SJCRH30 (cell line): ENCODE measurements at regions not wholly inside any gene's neighbourhood (a gene's known extent, or its start where the extent isn't known, plus 50 kb on each side); places are given as distances from the start of the nearest gene placed in this dataset.

Experiments
- DNase-seq, 2 experiments: peaks; one replicate each; pipeline ENCODE4 v3.0.0-alpha.2; 2015 to 2020
- H3K27ac ChIP-seq: fragments of 250-450 bp; sonication (Bioruptor Pico); 2 replicates; pipeline ENCODE4 v1.5.1; 2020; ENCODE audit warnings: mild to moderate bottlenecking, moderate library complexity
- H3K27me3 ChIP-seq: fragments of 250-450 bp; sonication (Bioruptor Pico); 2 replicates; pipeline ENCODE4 v1.5.1; 2020; ENCODE audit warnings: mild to moderate bottlenecking, moderate library complexity
- H3K36me3 ChIP-seq: fragments of 250-450 bp; sonication (Bioruptor Pico); 2 replicates; pipeline ENCODE4 v1.5.1; 2020; ENCODE audit warnings: mild to moderate bottlenecking, moderate library complexity
- H3K4me1 ChIP-seq: fragments of 250-450 bp; sonication (Bioruptor Pico); 2 replicates; pipeline ENCODE4 v1.5.1; 2020; ENCODE audit warnings: mild to moderate bottlenecking, moderate library complexity
- H3K4me3 ChIP-seq: fragments of 250-450 bp; sonication (Bioruptor Pico); 2 replicates; pipeline ENCODE4 v1.5.1; 2020; ENCODE audit warnings: mild to moderate bottlenecking, moderate library complexity
- H3K9me3 ChIP-seq: fragments of 250-450 bp; sonication (Bioruptor Pico); replicated peaks from 2 replicates; pipeline ENCODE4 v1.5.1; 2020; ENCODE audit warnings: mild to moderate bottlenecking, moderate library complexity

DNA sequence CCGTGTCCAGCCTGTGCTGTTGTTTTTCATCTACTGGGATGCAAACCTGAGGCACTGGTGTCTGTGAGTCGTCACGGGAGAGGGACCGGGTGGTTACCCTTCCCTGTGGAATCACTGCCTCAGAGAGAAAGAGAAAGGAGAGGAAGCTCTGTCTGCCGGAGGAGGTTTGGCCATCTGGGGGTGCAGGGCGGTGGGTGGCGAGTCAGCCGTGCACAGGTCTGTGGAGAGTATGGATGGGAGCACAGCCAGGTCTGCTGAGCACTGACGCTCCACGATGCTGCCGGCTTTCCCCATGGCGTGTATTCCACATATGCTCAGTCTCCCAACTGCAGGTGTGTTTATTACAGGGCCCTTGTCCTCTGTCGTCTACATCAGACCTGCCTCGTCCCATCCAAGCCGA lies 395.2 kb upstream of the IRX4 start:
- H3K4me3 ChIP-seq, result no peak overlapping the region
- H3K36me3 ChIP-seq, result no peaks in the 10 kb centered on the region
- no peak for DNase-seq
- no peaks in the 10 kb centered on the region for H3K4me1 ChIP-seq
- no peak overlapping the region for H3K27ac ChIP-seq
- H3K27me3 ChIP-seq, result no peaks in the 10 kb centered on the region
- no peaks in the 10 kb centered on the region for H3K9me3 ChIP-seq

DNA sequence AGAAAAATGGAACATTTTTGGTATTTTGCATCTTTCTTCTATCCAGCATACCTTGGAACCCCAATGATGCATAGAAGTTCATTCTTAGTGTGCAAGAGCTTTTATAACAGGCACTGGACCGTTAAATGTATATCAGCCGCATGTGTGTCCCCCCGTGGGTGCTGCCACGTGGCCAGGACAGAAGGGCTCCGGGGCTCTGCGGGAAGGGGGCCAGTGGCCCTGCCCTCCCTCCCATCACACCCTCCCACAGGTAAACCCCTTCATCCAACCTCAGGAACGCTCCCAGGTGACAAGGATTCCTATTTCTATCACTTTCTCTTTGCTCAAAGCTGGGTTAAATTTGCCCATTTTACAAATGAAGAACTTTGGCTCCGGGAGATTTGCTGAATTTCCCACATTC lies 393.4 kb upstream of the IRX4 start:
- Histone ChIP-seq H3K27ac (no peak overlapping the region), H3K36me3 (no peaks in the 10 kb centered on the region), H3K4me3 (no peak overlapping the region), H3K4me1 (no peaks in the 10 kb centered on the region), H3K27me3 (no peaks in the 10 kb centered on the region), H3K9me3 (no peaks in the 10 kb centered on the region)
- no peak for DNase-seq

DNA sequence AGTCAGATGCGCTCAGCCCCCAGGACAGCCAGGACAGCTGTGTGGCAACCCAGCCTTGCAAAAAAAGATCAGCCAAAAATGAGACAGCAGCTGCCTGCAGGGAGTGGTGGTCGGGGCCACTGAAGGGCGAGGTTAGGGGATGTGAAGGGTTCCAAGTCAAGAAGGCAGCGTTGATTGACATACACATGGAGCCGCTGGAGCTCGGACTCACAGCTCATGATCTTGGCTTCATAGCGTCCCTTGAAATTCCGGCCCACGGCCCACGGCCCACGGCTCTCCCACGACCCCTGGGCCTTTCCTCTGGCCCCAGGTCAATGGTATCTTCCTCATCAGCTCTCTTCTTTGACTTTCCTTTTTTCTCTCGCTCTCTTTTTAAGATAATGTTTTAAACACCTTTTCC lies 390.0 kb upstream of the IRX4 start:
- Histone ChIP-seq H3K9me3 (no peaks in the 10 kb centered on the region), H3K36me3 (no peaks in the 10 kb centered on the region), H3K4me3 (no peak overlapping the region), H3K4me1 (no peaks in the 10 kb centered on the region), H3K27ac (no peak overlapping the region), H3K27me3 (no peaks in the 10 kb centered on the region)
- no peak for DNase-seq

DNA sequence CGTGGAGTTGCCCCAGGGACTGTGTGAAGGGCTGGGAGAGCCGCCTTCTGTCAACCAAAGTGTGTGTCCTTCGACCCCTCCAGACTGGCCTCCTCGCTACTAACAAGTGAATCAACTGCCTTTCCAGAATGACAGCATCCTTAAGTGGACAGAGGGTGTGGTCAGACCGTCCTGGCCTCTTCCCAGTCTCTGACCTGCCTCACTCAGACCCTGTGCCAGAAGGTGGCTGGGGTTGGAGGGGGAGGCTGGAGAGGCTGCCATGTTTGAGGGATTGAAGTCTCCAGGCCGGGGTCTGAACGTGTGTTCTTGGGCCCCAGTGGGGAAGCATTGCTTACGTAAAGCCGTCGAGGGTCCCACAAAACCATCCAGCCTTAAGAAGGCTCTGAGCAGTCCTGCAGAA lies 389.3 kb upstream of the IRX4 start:
- H3K4me1 ChIP-seq, result no peaks in the 10 kb centered on the region

DNA sequence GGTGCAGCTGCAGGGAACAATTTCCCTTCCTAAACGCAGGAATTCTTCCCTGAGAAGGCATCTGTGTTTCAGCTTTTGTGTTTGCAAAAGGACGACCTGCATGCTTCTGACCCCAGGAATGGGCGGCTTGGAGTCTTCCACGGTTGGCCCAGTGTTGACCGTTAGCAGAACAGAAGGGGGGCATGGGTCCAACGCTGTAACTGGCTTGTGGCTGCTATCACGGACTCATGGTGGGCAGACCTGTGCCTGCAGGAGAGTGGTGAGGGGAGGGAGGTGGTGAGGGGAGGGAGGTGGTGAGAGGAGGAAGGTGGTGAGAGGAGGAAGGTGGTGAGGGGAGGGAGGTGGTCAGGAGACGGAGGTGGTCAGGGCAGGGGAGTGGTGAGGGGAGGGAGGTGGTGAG lies 388.6 kb upstream of the IRX4 start:
- Histone ChIP-seq H3K36me3 (no peaks in the 10 kb centered on the region), H3K27ac (no peak overlapping the region), H3K9me3 (no peaks in the 10 kb centered on the region), H3K4me3 (no peak overlapping the region), H3K27me3 (no peaks in the 10 kb centered on the region), H3K4me1 (no peaks in the 10 kb centered on the region)
- DNase-seq, result no peak

More for the DNA sequence above, 389.3 kb upstream of the IRX4 start:
- Histone ChIP-seq H3K36me3 (no peaks in the 10 kb centered on the region), H3K27me3 (no peaks in the 10 kb centered on the region), H3K27ac (no peak overlapping the region), H3K4me3 (no peak overlapping the region), H3K9me3 (no peaks in the 10 kb centered on the region)
- DNase-seq, result no peak

DNA sequence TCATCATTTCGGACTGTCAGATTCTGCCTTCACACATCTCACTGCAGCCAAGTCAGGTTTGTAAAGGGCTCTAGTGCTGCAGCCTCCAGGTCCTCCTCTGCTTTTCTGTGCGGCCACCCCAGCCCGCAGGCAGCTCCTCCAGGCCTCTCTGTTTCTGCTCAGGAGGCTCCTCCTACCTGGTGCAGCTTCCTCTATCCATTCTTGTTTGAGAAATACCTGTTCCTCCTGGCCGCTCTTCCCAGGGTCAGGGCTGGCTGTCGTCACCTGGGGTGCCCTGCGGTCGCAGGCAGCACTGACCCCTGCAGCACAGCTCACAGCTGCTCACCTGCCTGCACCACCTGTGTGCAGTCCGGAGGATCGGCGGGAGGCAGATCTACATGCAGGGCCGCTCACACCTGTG lies 387.7 kb upstream of the IRX4 start:
- no peak for DNase-seq
- no peak overlapping the region for H3K4me3 ChIP-seq
- H3K4me1 ChIP-seq, result no peaks in the 10 kb centered on the region
- no peaks in the 10 kb centered on the region for H3K36me3 ChIP-seq
- H3K9me3 ChIP-seq, result no peaks in the 10 kb centered on the region
- no peak overlapping the region for H3K27ac ChIP-seq
- no peaks in the 10 kb centered on the region for H3K27me3 ChIP-seq

DNA sequence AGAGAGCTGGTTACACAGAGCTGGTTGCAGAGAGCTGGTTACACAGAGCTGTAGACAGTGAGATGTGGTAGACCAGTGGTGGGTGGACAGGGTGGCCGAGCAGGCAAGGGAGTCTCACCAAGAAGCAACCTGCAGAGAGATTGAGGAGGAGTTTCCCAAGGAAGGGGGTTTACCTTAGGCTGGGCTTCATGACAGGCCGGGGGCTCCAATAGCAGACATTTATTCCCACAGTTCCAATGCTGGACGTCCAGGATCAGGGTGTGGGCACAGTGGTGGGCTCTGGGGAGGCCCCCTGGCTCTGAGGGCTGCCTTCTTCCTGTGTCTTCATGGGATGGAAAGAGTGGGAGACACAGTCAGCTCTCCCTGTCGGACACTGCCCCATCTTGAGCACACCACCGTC lies 386.9 kb upstream of the IRX4 start:
- Histone ChIP-seq H3K27me3 (no peaks in the 10 kb centered on the region), H3K27ac (no peak overlapping the region), H3K36me3 (no peaks in the 10 kb centered on the region), H3K4me1 (no peaks in the 10 kb centered on the region), H3K4me3 (no peak overlapping the region), H3K9me3 (no peaks in the 10 kb centered on the region)
- DNase-seq, result no peak

DNA sequence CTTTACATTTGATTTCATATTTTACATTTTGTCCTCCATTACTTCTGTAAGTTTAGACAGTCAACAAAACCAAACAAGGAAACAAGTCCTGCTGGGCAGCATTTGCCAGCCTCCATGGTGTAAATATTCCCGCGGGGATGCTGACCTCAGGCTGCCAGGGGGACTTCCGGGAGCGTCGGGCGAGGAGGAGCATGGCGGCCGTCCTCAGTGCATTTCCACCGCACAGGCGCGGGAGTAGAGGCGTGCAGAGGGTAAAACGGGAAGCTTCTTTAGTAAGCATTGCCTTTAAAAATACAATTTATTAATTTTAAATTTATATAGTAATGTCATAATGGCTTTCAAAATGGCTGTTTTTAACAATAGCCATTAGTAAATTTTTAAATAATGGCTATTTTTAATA lies 385.3 kb upstream of the IRX4 start:
- Histone ChIP-seq H3K27ac (no peak overlapping the region), H3K9me3 (no peaks in the 10 kb centered on the region), H3K36me3 (no peaks in the 10 kb centered on the region), H3K27me3 (no peaks in the 10 kb centered on the region), H3K4me3 (no peak overlapping the region), H3K4me1 (no peaks in the 10 kb centered on the region)
- no peak for DNase-seq

DNA sequence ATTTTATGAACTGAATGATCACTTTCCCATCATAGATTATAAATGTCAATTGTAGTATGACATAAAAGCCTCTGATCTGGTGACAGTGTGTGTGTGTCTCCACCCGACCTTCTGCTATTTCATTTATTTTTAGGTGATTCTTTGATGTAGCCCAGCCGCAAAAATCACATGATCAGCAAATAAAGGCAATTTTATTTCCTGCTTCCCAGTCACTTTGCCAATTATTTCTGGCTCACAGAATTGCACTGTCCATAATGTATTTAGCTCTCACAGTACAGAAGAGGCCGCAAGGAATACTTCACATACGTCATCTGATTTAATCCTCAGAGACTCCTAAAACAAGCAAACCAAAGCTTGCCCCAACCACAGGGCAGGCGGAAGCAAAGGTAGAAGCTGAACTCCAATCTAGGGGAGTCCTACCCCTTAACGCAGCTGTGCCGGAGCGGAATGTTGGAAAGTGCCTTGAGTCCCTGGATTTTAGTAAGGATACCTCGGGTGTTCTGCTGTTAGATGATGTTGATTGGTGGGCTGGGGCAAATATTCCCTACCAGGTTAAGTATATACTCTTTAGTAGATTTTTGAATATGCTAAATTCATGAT lies 384.0 kb upstream of the IRX4 start:
- no peak for DNase-seq
- no peaks in the 10 kb centered on the region for H3K36me3 ChIP-seq
- H3K27me3 ChIP-seq, result no peaks in the 10 kb centered on the region
- H3K4me3 ChIP-seq, result no peak overlapping the region
- H3K9me3 ChIP-seq, result no peaks in the 10 kb centered on the region
- no peak overlapping the region for H3K27ac ChIP-seq
- H3K4me1 ChIP-seq, result no peaks in the 10 kb centered on the region

DNA sequence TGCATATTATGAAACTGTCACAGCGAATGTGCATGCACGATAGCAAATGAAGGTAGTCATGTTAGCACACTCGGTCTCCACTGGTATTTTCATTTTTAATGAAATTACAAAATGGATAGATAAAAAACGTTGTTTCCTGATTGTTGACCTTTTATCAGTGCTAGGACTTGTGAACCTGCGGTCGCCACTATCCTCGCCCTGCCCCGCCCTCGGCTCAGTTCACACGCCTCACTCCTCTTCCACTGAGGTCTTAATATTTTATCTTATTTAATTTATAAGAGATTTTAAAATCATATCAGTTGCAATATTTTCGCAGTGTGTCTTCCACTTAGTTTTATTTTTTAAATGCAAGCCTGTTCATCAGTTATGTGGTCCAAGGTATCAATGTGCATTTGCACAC lies 382.6 kb upstream of the IRX4 start:
- no peaks in the 10 kb centered on the region for H3K4me1 ChIP-seq
- no peaks in the 10 kb centered on the region for H3K9me3 ChIP-seq

DNA sequence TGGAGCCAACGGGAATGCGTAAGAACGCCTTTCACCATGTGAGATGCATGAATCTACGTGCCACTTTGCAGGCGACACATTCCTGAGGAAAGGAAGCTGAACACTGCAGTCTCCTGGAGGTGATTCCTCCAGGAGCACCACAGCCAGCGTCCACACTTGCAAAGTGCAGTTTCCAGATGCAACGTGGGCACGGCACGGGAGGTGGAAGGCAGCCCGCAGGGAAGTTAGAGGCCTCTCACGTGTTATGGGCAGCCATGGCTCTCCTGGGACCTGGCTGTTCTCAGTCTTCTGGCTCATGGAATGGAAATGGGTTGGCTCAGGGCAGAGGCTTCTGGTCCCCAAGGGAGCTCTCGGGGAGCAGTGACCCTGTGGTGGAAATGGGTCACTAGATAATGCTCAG lies 381.0 kb upstream of the IRX4 start:
- H3K27me3 ChIP-seq, result no peaks in the 10 kb centered on the region
- H3K4me1 ChIP-seq, result no peaks in the 10 kb centered on the region
- DNase-seq, result no peak
- no peaks in the 10 kb centered on the region for H3K36me3 ChIP-seq
- no peak overlapping the region for H3K4me3 ChIP-seq
- H3K9me3 ChIP-seq, result no peaks in the 10 kb centered on the region
- H3K27ac ChIP-seq, result no peak overlapping the region

More for the DNA sequence above, 382.6 kb upstream of the IRX4 start:
- H3K27ac ChIP-seq, result no peak overlapping the region
- DNase-seq, result no peak
- H3K4me3 ChIP-seq, result no peak overlapping the region
- H3K27me3 ChIP-seq, result no peaks in the 10 kb centered on the region
- no peaks in the 10 kb centered on the region for H3K36me3 ChIP-seq

DNA sequence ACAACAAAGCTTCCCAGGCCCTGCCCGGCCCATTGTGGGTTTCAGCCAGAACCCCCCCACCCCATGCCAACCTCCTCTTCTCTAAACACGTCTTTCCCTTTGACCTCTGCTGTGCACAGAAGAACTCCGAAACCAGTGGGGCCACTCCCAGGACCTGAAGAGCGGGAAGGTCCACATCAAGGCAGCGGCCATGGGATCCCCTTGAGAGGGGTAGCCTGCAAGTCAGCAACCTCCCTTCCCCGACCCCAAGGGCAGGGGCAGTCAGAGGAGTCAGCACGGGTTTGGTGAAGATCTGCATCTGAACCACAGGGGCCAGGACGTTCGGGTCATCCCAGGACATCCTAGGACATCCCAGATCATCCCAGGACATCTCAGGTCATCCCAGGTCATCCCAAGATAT lies 379.9 kb upstream of the IRX4 start:
- Histone ChIP-seq H3K36me3 (no peaks in the 10 kb centered on the region), H3K27me3 (no peaks in the 10 kb centered on the region), H3K4me1 (no peaks in the 10 kb centered on the region), H3K4me3 (no peak overlapping the region), H3K27ac (no peak overlapping the region), H3K9me3 (no peaks in the 10 kb centered on the region)
- no peak for DNase-seq

DNA sequence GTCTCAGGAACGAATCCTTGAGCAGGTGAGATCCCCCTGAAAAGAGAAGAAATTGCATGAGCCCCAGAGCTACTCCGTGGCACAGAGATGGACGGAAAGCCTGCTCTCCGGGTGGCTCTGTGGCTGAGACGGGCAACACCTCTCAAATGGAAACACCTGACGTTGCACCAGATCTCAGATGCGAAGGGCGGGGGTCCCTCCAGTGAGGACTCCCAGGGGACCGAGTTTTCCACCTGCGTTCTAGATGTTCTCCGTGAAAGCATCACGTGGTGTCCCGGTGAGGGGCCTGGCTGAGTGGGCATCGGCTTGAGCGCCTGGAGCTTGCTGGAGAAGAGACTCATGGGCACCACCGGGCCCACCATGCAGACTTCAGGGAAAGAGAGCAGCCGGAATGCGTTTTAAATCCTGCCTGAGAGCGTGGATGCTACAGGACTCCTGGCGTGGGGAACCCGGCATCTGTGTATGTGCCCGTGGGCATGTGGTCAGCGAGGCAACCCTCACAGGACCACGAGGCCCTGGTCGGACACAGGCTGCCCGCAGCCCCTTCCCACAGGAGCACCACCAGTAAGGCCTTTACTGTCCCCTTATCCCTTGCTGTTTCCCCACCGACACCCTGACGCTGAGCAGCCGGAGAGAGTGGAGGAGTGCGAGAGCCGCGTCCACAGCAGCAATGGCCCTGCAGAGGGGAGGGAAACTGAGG lies 378.4 kb upstream of the IRX4 start:
- no peak for DNase-seq
- H3K9me3 ChIP-seq, result no peaks in the 10 kb centered on the region

DNA sequence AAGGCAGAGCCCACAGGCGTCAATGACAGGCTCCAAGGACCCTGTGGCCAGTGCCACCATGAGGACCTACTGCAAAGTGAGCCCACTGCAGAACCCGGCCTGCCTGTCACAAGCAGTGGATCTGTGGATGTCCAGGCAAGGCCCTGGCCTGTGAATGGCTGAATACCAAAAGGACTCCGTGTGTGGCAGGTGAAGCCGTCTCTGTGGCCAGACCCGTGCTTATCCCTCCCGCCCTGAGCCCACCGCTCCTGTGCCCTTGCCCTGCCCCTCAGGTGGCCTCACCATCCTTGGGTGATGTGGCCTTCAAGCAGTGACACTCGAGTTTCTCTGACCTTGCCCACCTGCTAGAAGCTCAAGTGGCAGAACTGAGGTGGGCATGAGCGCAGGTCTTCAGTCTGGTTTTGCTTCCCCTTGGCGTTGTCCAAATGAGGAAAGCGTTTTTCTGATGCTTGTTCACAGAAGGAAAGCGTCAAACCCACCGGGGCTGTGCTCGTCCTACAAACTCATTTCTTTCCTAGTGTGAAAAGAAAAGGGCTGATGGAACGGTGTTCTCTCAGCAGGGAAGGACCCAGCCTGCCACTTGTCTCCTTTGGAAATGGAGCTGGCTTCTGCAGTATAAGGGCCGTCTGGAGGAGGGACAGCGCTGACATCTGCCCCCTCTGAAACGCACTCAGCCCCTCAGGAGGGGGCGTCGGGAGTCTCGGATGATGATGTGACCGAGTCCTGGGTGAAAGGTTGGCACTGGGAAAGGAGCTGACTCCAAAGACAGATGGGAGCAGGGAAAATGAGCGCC lies 377.7 kb upstream of the IRX4 start:
- no peaks in the 10 kb centered on the region for H3K27me3 ChIP-seq
- H3K4me1 ChIP-seq, result no peaks in the 10 kb centered on the region
- H3K27ac ChIP-seq, result no peak overlapping the region
- no peaks in the 10 kb centered on the region for H3K36me3 ChIP-seq
- DNase-seq, result no peak
- no peak overlapping the region for H3K4me3 ChIP-seq
- H3K9me3 ChIP-seq, result no peaks in the 10 kb centered on the region

More for the DNA sequence above, 378.4 kb upstream of the IRX4 start:
- no peaks in the 10 kb centered on the region for H3K36me3 ChIP-seq
- H3K4me3 ChIP-seq, result no peak overlapping the region
- H3K27ac ChIP-seq, result no peak overlapping the region
- no peaks in the 10 kb centered on the region for H3K4me1 ChIP-seq
- H3K27me3 ChIP-seq, result no peaks in the 10 kb centered on the region

DNA sequence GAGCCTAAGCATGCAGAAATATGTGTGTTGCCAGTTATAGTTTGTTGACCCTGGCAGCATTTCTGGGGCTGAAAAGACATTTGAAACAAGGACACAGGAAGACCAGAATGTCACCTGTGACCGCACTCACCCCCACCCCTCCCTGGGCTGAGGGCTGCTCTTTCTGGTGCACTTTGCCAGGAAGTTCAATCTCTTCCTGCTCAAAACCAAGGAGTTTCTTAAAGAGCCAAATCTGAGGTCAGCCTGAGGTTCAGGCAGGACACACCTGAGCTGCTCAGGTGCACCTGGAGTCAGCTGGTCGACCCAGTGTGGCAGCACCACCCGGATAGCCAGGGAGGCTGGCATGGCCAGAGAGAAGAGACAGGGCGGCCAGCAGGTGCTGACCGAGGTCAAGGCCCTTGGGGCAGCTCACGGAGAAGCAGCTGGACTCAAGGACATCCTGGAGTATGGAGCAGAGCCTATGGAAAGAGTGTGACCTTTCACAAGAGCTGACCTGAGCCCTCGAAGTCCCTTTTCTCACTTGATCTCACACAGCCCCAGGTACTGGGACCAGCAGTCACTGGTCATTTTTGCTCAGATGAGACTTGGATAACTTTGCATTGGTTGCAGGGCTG lies 376.9 kb upstream of the IRX4 start:
- DNase-seq, result no peak
- no peaks in the 10 kb centered on the region for H3K9me3 ChIP-seq
- H3K27me3 ChIP-seq, result no peaks in the 10 kb centered on the region
- H3K4me1 ChIP-seq, result no peaks in the 10 kb centered on the region
- H3K36me3 ChIP-seq, result no peaks in the 10 kb centered on the region
- H3K27ac ChIP-seq, result no peak overlapping the region
- no peak overlapping the region for H3K4me3 ChIP-seq
